SIG-M5 (cell line): ENCODE measurements at regions not wholly inside any gene's neighbourhood (a gene's known extent, or its start where the extent isn't known, plus 50 kb on each side); places are given as distances from the start of the nearest gene placed in this dataset.

ENCODE experiments used
- DNase-seq: peaks from one replicate; lab custom pipeline; 2025; lab: John Stamatoyannopoulos, UW

- no peak for DNase-seq
Observed at GRCh38 chr6:138005846-138006245, 101.4 kb downstream of the PERP start.

DNA sequence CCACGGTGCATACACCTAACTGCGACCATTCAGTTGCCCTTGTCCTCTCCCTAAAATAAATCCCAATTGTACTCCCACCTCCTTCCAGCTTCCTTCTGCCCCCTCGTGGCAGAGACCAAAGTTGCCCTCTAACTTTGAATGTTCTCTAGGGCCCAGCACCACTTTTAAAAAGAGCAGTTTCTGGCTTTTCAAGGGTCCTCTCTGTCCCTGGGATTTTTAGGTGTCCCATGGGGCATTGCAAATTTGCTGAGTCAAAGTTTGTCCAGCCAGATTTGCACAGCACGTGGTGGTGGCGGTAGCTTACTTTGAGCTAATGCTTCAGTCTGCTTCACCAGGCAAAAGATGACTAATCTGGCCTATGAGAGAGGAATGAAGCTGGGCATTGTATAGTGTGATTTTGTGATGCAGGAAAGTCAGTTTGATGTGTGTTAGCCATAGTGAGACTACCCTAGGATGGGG, 100.2 kb downstream of the PERP start:
- DNase-seq: no peak

DNA sequence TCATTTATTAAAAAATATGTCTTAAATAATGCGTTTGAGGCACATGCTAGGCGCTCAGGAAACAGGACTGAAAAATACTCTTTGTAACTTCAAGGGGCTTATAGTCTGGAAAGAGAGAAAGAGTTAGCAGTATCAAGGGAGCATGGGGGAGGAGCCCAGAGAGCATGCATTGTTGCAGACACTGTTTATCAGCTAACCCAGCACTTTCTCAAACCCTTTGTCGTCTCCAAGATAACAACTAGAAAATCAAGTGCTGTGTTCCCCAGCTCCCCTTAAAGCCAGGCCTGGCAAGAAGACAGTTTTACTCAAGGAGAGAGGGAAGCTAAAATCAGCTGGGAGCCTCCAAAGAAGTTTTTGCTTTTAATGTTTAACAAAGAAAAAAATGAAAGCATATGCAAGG, 98.4 kb downstream of the PERP start:
- no peak for DNase-seq

DNA sequence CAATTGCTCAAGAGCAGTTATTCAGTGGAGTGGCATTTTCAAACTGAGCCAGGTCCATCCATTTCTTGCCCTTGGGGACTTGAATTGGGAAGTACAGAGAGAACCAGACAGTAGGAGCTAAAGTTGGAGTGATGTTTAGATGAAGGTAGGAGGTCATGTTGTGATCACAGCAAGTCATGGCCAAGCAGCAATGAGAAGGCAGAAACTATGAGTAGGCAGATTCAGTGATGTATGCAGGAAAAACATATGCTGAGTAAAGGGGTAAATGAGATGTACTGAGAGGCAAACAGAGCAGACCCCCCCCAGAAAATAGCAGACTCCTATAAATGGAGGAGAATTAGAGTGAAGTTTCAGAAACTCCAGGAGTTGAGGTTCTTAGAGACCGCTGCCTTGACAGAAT, 95.8 kb downstream of the PERP start:
- DNase-seq: no peak

DNA sequence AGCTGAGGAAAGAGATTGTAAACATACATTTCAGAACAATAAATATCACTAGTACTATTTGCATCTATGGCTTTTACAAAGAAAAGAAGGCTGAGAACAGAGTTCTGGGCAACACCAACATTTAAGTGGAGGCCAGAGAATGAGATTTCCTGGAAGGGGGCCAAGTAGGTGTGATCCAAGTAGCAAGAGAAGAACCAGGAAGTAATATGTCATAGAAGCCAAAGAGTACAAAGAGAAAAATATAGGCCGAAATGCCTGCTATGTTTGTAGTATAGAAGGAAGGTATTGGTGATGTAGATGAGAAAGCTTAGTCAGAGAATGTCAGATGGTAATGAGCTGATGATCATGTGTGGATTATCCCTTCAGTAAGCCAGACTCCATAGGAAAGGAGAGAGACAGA, 94.5 kb downstream of the PERP start:
- no peak for DNase-seq

GRCh38 chr6:138013959-138014358, 93.3 kb downstream of the PERP start:
- DNase-seq: no peak

DNA sequence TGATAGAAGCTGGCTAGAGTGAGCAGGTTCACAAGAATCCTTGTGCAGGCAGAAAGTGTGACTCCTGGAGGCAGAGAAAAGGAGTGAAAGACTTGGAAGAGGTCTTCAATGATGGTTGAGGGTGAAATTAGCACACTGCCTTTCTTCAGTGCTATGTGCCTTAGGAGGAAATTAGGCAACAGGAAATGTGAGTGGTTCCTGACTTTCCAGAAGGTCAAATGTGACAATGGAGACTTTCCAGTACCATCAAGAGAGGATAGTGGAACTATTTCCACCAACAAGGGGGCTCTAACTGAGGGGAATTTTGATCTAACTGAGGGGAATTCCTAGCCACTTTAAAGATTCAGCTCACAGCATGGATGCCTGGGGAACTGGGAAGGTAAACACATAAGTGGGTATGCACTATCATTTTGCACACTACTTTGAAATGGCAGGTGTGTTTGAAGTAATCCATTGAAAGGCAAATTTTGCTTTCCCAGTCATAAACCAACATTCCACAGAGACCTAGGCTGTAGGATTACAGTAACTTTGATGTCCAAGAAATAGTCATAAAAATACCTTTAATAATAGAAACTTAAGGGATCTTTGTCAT, 90.0 kb downstream of the PERP start:
- DNase-seq: no peak

GRCh38 chr6:138018297-138018696, 88.9 kb downstream of the PERP start:
- DNase-seq: no peak

GRCh38 chr6:138025528-138025978, 81.7 kb downstream of the PERP start:
- no peak for DNase-seq

- DNase-seq: no peak
Observed at GRCh38 chr6:138026342-138026741, 80.9 kb downstream of the PERP start.

GRCh38 chr6:138028893-138029292, 78.3 kb downstream of the PERP start:
- DNase-seq: no peak

DNA sequence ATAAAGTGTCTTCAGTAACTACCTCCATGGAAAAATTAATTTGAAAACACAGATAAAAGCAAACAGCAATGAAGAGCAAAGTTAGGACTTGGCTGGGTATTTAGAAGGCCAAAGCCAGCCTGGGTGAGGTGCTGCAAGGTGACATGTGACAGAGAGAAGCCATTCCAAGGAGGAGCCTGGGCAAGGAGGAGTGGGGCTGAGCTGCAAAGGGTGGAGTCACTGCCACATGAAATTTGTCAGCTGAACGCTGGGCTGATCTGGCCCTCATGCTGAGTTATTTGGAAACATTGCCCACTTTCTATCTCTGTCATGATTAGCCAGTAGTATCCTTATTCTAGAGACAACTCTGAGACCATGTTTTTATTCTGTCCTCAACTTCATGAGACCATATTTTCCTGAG, 76.3 kb downstream of the PERP start:
- DNase-seq: no peak

- DNase-seq: no peak
Observed at GRCh38 chr6:138031417-138031816, 75.8 kb downstream of the PERP start.

DNA sequence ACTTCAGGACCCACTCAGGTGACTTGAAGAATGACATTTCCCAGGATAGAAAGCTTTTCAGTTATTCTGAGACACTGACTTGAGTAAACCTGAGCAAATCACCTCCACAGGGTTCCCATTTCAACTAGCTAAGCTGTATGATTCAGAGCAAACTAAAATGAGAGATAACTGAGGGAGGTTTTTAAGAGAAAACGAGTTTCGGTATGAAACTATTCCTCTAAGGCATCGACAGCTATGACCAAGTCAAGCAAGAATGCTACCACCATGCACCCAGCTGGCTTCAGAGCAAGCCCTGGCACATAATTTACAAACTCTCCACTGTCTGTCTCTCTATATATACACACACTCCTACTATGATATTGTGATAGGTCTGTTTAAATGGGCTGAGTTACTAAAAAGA, 75.4 kb downstream of the PERP start:
- DNase-seq: no peak

DNA sequence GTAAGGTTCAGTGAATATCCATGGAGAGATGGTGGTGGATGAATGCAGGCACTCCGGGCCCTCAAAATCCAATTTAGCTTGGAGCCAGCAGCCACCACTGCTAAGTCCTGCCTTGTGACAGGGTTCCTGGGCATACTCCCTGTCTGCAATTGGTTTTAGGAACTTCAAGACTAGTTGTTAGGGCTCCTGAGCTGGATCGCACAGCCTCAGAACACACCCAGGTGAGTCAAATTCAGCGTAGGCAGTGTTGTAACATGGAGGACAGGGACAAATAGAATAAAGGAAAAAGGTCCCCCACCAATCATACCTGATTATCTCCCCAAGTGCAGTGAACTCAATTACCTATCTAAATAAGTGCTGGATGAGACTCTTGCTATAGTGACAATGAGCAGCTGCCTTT, 74.6 kb downstream of the PERP start:
- no peak for DNase-seq

DNA sequence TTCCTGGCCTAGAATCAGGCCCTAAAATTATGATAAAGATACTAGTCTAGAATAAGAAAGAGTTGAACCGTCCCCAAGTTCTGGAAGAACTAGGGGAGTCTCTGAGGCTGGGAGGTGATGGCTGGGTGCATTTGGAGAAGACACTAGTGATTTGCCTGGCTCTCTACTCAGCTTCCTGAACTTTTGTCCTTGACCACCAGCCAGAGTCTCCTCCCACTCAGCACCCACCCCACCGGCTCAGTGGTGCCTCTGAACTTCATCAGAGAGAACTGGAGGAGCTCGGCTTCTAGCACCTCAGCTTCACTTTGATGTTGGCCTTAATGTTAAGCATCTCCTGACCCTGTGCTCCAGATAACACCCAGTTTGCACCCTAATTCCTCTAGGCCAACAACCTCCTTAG, 73.0 kb downstream of the PERP start:
- no peak for DNase-seq

DNA sequence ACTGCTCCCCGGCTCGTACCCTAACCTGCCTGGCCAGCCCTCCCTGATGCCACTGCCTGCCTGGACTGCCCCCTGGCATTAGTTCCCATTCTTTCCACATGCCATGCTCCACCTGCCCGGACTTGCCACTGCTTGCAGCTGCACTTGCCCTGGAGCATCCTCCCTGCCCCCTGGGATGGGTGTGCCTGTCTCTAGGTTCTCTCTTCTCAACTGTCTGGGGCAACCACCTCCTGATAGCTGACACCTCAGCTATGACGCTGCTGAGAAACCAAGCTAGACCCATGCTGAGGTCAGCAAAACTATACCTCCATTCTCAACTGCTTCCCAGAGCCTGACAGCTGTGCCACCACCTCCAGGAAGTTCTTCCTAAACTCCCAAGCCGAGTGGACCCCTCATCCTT, 72.1 kb downstream of the PERP start:
- no peak for DNase-seq

GRCh38 chr6:138036111-138036510, 71.1 kb downstream of the PERP start:
- no peak for DNase-seq

DNA sequence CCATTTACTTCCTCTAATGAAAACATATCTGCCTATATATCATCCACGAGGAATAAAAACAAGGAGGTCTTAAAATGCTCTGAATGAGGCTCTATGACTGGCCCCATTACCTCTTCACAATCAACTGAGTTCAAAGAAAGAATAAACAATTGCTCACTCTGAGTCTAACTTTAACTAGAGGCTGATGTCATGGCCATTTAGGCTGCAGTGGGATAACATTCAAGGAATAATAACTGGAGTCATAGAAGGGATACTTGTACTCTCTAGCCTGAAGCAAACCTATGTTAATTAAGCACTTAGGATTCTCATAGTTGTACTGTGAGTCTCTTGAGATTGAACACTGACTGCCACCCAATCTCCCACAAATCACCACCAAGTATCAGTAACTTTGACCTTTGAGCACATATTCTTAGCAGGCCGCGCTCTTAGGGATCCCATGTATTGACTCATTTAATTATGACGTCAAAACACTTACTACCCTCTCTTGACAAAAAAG, 70.2 kb downstream of the PERP start:
- no peak for DNase-seq

GRCh38 chr6:138038142-138038870, 68.9 kb downstream of the PERP start:
- DNase-seq: no peak
